OCI-LY3 (cell line): ENCODE measurements at regions not wholly inside any gene's neighbourhood (a gene's known extent, or its start where the extent isn't known, plus 50 kb on each side); places are given as distances from the start of the nearest gene placed in this dataset.
A peak's percentile ranks its signal among the peaks of the same experiment; 100 is the strongest.

Experiments
- CTCF ChIP-seq: fragments of 200-600, 300-600 bp; sonication (generic); IDR thresholded peaks from 2 replicates; pipeline ENCODE4 v1.5.1; 2014; ENCODE audit warnings: antibody characterized with exemption, low read length, low read depth
- EZH2phosphoT487 ChIP-seq: fragments of 200-600 bp; shearing (Covaris generic); IDR thresholded peaks from 2 replicates; pipeline ENCODE4 v1.6.1; 2018; ENCODE audit warnings: antibody characterized with exemption, mixed run types, low read depth

- peak; percentile 42 for TF ChIP-seq CTCF
- TF ChIP-seq EZH2phosphoT487 = no peak
Observed at GRCh38 chr6:100176311-100176950, 182.4 kb upstream of the MCHR2 start.
